BE2C (cell line): ENCODE measurements at regions not wholly inside any gene's neighbourhood (a gene's known extent, or its start where the extent isn't known, plus 50 kb on each side); places are given as distances from the start of the nearest gene placed in this dataset.

Experiments used
- DNase-seq: peaks from one replicate; pipeline ENCODE4 v3.0.0-alpha.2; 2020
- H3K27me3 ChIP-seq: fragments of 250-450 bp; sonication (Bioruptor Pico); 2 replicates; pipeline ENCODE4 v1.5.1; 2020; ENCODE audit warnings: mild to moderate bottlenecking
- H3K36me3 ChIP-seq: fragments of 250-450 bp; sonication (Bioruptor Pico); 2 replicates; pipeline ENCODE4 v1.5.1; 2020; ENCODE audit warnings: mild to moderate bottlenecking
- H3K4me1 ChIP-seq: fragments of 250-450 bp; sonication (Bioruptor Pico); 2 replicates; pipeline ENCODE4 v1.5.1; 2020
- H3K4me3 ChIP-seq: 2 replicates; pipeline ENCODE4 v1.5.1; 2011; ENCODE audit warnings: low read depth, low read length
- H3K9me3 ChIP-seq: fragments of 250-450 bp; sonication (Bioruptor Pico); 2 replicates; pipeline ENCODE4 v1.5.1; 2020
- TF ChIP-seq, protein P1 (sequence below): IDR thresholded peaks from 2 replicates; pipeline ENCODE4 v1.5.1; 2012; ENCODE audit warnings: mild to moderate bottlenecking, low read depth, low read length

GRCh38 chr14:100662879-100663760 is 63.6 kb upstream of the DLK1 start:
- Histone ChIP-seq H3K27me3 (no peaks in the 10 kb centered on the region), H3K9me3 (no peaks in the 10 kb centered on the region), H3K4me3 (no peak overlapping the region), H3K36me3 (no peaks in the 10 kb centered on the region), H3K4me1 (peaks cover 36% of the 10 kb centered on the region)
- TF ChIP-seq, protein P1, sequence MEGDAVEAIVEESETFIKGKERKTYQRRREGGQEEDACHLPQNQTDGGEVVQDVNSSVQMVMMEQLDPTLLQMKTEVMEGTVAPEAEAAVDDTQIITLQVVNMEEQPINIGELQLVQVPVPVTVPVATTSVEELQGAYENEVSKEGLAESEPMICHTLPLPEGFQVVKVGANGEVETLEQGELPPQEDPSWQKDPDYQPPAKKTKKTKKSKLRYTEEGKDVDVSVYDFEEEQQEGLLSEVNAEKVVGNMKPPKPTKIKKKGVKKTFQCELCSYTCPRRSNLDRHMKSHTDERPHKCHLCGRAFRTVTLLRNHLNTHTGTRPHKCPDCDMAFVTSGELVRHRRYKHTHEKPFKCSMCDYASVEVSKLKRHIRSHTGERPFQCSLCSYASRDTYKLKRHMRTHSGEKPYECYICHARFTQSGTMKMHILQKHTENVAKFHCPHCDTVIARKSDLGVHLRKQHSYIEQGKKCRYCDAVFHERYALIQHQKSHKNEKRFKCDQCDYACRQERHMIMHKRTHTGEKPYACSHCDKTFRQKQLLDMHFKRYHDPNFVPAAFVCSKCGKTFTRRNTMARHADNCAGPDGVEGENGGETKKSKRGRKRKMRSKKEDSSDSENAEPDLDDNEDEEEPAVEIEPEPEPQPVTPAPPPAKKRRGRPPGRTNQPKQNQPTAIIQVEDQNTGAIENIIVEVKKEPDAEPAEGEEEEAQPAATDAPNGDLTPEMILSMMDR, result peak; percentile 94
- peak; percentile 75 for DNase-seq

DNA sequence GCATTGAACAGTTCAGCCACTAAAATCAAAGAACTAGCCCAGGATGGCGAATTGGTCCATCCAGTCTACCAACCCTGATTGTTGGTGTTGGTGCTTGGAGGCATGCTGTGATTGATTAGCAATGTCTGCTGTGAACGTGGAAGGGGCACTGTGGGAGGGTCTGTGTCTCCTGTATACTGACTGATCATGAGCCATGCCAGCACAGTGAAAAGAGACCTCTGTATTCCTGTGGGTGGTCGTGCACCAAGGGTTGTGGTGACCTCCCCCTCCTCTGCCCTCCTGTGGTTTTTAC is 63.0 kb upstream of the DLK1 start:
- H3K36me3 ChIP-seq, result no peaks in the 10 kb centered on the region
- DNase-seq, result no peak
- no peak overlapping the region for H3K4me3 ChIP-seq
- TF ChIP-seq, protein P1, result no peak
- H3K27me3 ChIP-seq, result no peaks in the 10 kb centered on the region
- no peaks in the 10 kb centered on the region for H3K9me3 ChIP-seq
- H3K4me1 ChIP-seq, result peaks cover 31% of the 10 kb centered on the region

GRCh38 chr14:100664231-100664630 is 62.5 kb upstream of the DLK1 start:
- no peaks in the 10 kb centered on the region for H3K27me3 ChIP-seq
- peaks cover 31% of the 10 kb centered on the region for H3K4me1 ChIP-seq
- TF ChIP-seq, protein P1, result no peak
- no peak overlapping the region for H3K4me3 ChIP-seq
- no peak for DNase-seq
- no peaks in the 10 kb centered on the region for H3K36me3 ChIP-seq
- no peaks in the 10 kb centered on the region for H3K9me3 ChIP-seq

- Histone ChIP-seq H3K36me3 (no peaks in the 10 kb centered on the region), H3K4me3 (no peak overlapping the region), H3K9me3 (no peaks in the 10 kb centered on the region), H3K27me3 (no peaks in the 10 kb centered on the region), H3K4me1 (peaks cover 31% of the 10 kb centered on the region)
- DNase-seq, result no peak
- TF ChIP-seq, protein P1, result no peak
Measured at GRCh38 chr14:100664841-100665510, 61.7 kb upstream of the DLK1 start.

DNA sequence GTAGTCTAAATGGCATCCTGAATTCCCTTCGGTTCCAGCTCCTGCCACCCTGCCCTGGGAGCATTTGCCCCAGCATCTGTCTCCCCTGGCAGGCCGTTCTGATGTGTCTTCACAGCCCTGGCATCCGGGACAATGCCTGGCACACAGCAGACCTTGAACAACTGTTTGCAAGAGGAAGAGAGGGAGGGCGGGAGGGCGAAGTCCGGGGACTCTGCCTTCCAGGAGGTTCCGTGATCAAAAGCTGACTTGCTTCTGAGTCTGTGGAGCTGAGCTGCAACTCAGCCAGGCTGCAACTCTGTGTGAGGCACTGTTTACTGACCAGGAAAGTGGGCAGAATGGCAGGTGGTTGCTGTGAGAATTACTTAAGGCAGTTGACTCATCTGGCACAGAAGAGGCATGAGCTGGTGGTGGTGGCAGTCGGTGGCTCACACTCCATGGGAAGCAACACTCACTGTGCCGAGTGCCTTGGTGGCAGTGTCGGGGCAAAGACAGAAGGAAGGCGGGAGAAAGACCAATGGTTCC is 61.1 kb upstream of the DLK1 start:
- Histone ChIP-seq H3K27me3 (no peaks in the 10 kb centered on the region), H3K4me1 (peaks cover 32% of the 10 kb centered on the region), H3K9me3 (no peaks in the 10 kb centered on the region), H3K36me3 (no peaks in the 10 kb centered on the region), H3K4me3 (no peak overlapping the region)
- TF ChIP-seq, protein P1, result no peak
- DNase-seq, result no peak

DNA sequence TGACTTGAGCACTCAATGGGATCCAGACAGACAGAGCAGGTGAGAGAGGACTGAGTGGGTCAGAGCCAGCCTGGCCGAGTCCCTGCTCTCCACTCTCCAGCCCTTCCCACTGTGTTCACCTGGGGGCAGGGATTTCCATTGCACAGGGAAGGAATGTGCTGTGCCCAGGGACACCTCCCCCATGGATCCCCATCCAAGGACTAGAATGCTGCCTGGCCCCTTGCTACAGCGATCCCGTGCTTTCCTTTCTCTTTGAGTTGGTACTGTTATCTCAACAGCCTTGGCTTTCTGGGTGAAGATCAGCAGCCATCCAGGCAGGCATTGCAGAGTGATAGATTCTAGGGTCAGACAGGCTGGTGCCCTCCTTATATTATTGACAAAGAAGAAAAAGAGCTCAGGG is 60.3 kb upstream of the DLK1 start:
- TF ChIP-seq, protein P1, result no peak
- Histone ChIP-seq H3K4me3 (no peak overlapping the region), H3K36me3 (no peaks in the 10 kb centered on the region), H3K9me3 (no peaks in the 10 kb centered on the region), H3K27me3 (no peaks in the 10 kb centered on the region), H3K4me1 (peaks cover 32% of the 10 kb centered on the region)
- DNase-seq, result no peak
